Esophagus squamous epithelium (tissue), 4 donors: ENCODE measurements at regions not wholly inside any gene's neighbourhood (a gene's known extent, or its start where the extent isn't known, plus 50 kb on each side); places are given as distances from the start of the nearest gene placed in this dataset.

Source experiments
- CTCF ChIP-seq, 6 experiments: fragments of 450-650 bp in 4 of 6; fragments of 200-600 bp in 2 of 6; sonication (generic) in 2 of 6; IDR thresholded peaks; one replicate each; pipeline ENCODE4 v1.5.1; 2016 to 2019; ENCODE audit warnings: antibody characterized with exemption in 6 of 6, mild to moderate bottlenecking in 4 of 6, moderate library complexity in 4 of 6
- POLR2A ChIP-seq, 4 donors: fragments of 450-650 bp; IDR thresholded peaks; one replicate each; pipeline ENCODE4 v1.6.1; 2017; ENCODE audit warnings: antibody characterized with exemption in 4 of 4, mild to moderate bottlenecking in 4 of 4, moderate library complexity in 3 of 4

DNA sequence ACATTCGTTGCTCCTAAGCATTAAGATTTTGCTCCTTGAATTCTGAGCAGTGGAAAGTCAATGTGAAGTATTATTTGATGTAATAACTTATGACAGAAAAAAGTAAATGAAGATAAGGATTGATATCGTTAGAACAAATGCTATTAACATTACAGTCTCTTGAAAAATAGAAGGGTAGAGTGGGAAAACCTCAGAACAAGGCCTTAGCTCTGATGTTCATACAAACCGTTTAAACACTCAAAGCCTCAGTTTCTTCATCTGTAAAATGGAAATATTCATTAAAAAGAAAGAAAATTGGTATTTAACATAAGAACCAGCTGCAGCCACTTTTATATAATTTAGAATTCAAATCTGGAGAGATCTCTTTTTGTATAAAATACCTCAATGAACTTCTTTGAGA lies 250.4 kb upstream of the NCKAP5 start:
- no peak for TF ChIP-seq CTCF (IDR thresholded peaks at IDR 0.05)
- TF ChIP-seq POLR2A (IDR thresholded peaks at IDR 0.05), result no peak
